WTC11 (cell line): ENCODE measurements at regions not wholly inside any gene's neighbourhood (a gene's known extent, or its start where the extent isn't known, plus 50 kb on each side); places are given as distances from the start of the nearest gene placed in this dataset.

ENCODE experiments used
- ATAC-seq: fragments of 200-7000 bp; cut with Tn5 transposase; 2 replicates; pipeline ENCODE4 v1.10.0; 2021; ENCODE audit warnings: mild to moderate bottlenecking, moderate library complexity
- CTCF ChIA-PET: fragments of 300-600 bp; sonication (Branson Sonifier 250); formaldehyde crosslinking; loops from one replicate; lab custom pipeline; 2021; ENCODE audit warnings: antibody characterized with exemption; lab: Charles Lee
- POLR2A ChIA-PET: fragments of 350-600 bp; sonication (Branson Sonifier 250); formaldehyde crosslinking; loops from one replicate; lab custom pipeline; 2021; ENCODE audit warnings: antibody characterized with exemption; lab: Charles Lee
- DNase-seq: peaks from one replicate; pipeline ENCODE4 v3.0.0; 2021; ENCODE audit warnings: low spot score
- H3K27ac Mint-ChIP-seq: 2 replicates; pipeline ENCODE4 v1.8.0; 2021; ENCODE audit warnings: mixed read lengths
- H3K27me3 Mint-ChIP-seq: 2 replicates; pipeline ENCODE4 v1.8.0; 2021; ENCODE audit warnings: low read depth, mild to moderate bottlenecking, moderate library complexity, mixed read lengths
- H3K36me3 Mint-ChIP-seq: 2 replicates; pipeline ENCODE4 v1.8.0; 2021; ENCODE audit warnings: mixed read lengths
- H3K4me1 Mint-ChIP-seq: 2 replicates; pipeline ENCODE4 v1.8.0; 2022; ENCODE audit warnings: mixed read lengths
- H3K4me3 Mint-ChIP-seq: 2 replicates; pipeline ENCODE4 v1.8.0; 2021; ENCODE audit warnings: mild to moderate bottlenecking, moderate library complexity, mixed read lengths
- H3K9me3 Mint-ChIP-seq: 2 replicates; pipeline ENCODE4 v1.8.0; 2021; ENCODE audit warnings: mixed read lengths
- ATF1 ChIP-seq: sonication (generic); formaldehyde crosslinking; IDR thresholded peaks from 2 replicates; pipeline ENCODE4 v1.8.1; 2023; ENCODE audit warnings: mild to moderate bottlenecking, moderate library complexity, missing genetic modification reagents
- ATF6 ChIP-seq: sonication (generic); formaldehyde crosslinking; IDR thresholded peaks from 2 replicates; pipeline ENCODE4 v1.8.1; 2023; ENCODE audit warnings: mild to moderate bottlenecking, missing genetic modification reagents
- CREM ChIP-seq: sonication (generic); formaldehyde crosslinking; IDR thresholded peaks from 2 replicates; pipeline ENCODE4 v1.8.1; 2022; ENCODE audit warnings: mild to moderate bottlenecking, missing genetic modification reagents, moderate library complexity
- E2F4 ChIP-seq: sonication (generic); formaldehyde crosslinking; IDR thresholded peaks from 2 replicates; pipeline ENCODE4 v1.8.1; 2022; ENCODE audit warnings: low read depth, mild to moderate bottlenecking, moderate library complexity, missing genetic modification reagents, borderline replicate concordance
- ELF4 ChIP-seq: sonication (generic); formaldehyde crosslinking; IDR thresholded peaks from 2 replicates; pipeline ENCODE4 v1.8.1; 2022; ENCODE audit warnings: low read depth, mild to moderate bottlenecking, moderate library complexity, missing genetic modification reagents
- FOXK1 ChIP-seq: sonication (generic); formaldehyde crosslinking; IDR thresholded peaks from 2 replicates; pipeline ENCODE4 v1.8.0; 2022; ENCODE audit warnings: mild to moderate bottlenecking, moderate library complexity, missing genetic modification reagents
- FOXP4 ChIP-seq: sonication (generic); formaldehyde crosslinking; IDR thresholded peaks from 2 replicates; pipeline ENCODE4 v1.8.0; 2022; ENCODE audit warnings: mild to moderate bottlenecking, missing genetic modification reagents
- HMGXB4 ChIP-seq: sonication (generic); formaldehyde crosslinking; IDR thresholded peaks from 2 replicates; pipeline ENCODE4 v1.8.1; 2023; ENCODE audit warnings: mild to moderate bottlenecking, moderate library complexity, missing genetic modification reagents
- JAZF1 ChIP-seq: fragments of 250-450 bp; sonication (Bioruptor Pico); IDR thresholded peaks from 2 replicates; pipeline ENCODE4 v1.9.0; 2021; ENCODE audit warnings: moderate library complexity, mild to moderate bottlenecking, inconsistent platforms
- JUN ChIP-seq: sonication (generic); formaldehyde crosslinking; IDR thresholded peaks from 2 replicates; pipeline ENCODE4 v1.8.0; 2023; ENCODE audit warnings: mild to moderate bottlenecking, missing genetic modification reagents
- MLX ChIP-seq: sonication (generic); formaldehyde crosslinking; IDR thresholded peaks from 2 replicates; pipeline ENCODE4 v1.8.1; 2023; ENCODE audit warnings: mild to moderate bottlenecking, missing genetic modification reagents, moderate library complexity
- MYBL2 ChIP-seq: sonication (generic); formaldehyde crosslinking; IDR thresholded peaks from 2 replicates; pipeline ENCODE4 v1.8.1; 2023; ENCODE audit warnings: mild to moderate bottlenecking, moderate library complexity, missing genetic modification reagents
- NR2C2 ChIP-seq: sonication (generic); formaldehyde crosslinking; IDR thresholded peaks from 2 replicates; pipeline ENCODE4 v1.8.0; 2022; ENCODE audit warnings: mild to moderate bottlenecking, missing genetic modification reagents
- RELA ChIP-seq: sonication (generic); formaldehyde crosslinking; IDR thresholded peaks from 2 replicates; pipeline ENCODE4 v1.8.1; 2022; ENCODE audit warnings: missing genetic modification reagents, mild to moderate bottlenecking, borderline replicate concordance
- RORB ChIP-seq: fragments of 250-450 bp; sonication (Bioruptor Pico); IDR thresholded peaks from 2 replicates; pipeline ENCODE4 v1.9.0; 2021; ENCODE audit warnings: mild to moderate bottlenecking
- SP1 ChIP-seq: sonication (generic); formaldehyde crosslinking; conservative IDR thresholded peaks from 2 replicates; pipeline ENCODE4 v1.8.1; 2022; ENCODE audit warnings: missing genetic modification reagents
- USF2 ChIP-seq: sonication (generic); formaldehyde crosslinking; IDR thresholded peaks from 2 replicates; pipeline ENCODE4 v1.8.1; 2023; ENCODE audit warnings: mild to moderate bottlenecking, missing genetic modification reagents, moderate library complexity
- ZBTB21 ChIP-seq: sonication (generic); formaldehyde crosslinking; IDR thresholded peaks from 2 replicates; pipeline ENCODE4 v1.8.1; 2023; ENCODE audit warnings: mild to moderate bottlenecking, missing genetic modification reagents, borderline replicate concordance
- ZBTB43 ChIP-seq: sonication (generic); formaldehyde crosslinking; IDR thresholded peaks from 2 replicates; pipeline ENCODE4 v1.8.1; 2023; ENCODE audit warnings: mild to moderate bottlenecking, missing genetic modification reagents
- ZNF232 ChIP-seq: sonication (generic); formaldehyde crosslinking; IDR thresholded peaks from 2 replicates; pipeline ENCODE4 v1.8.0; 2022; ENCODE audit warnings: mild to moderate bottlenecking, missing genetic modification reagents
- ZNF263 ChIP-seq: sonication (generic); formaldehyde crosslinking; IDR thresholded peaks from 2 replicates; pipeline ENCODE4 v1.8.1; 2022; ENCODE audit warnings: low read depth, mild to moderate bottlenecking, moderate library complexity, missing genetic modification reagents
- ZSCAN18 ChIP-seq: fragments of 250-450 bp; sonication (Bioruptor Pico); IDR thresholded peaks from 2 replicates; pipeline ENCODE4 v2.1.2; 2022; ENCODE audit warnings: mild to moderate bottlenecking, moderate library complexity

GRCh38 chr13:76338003-76338402 is 548.2 kb downstream of the KCTD12 start (continued):
- TF ChIP-seq NR2C2 (CRISPR knock-in tag) (no peak), USF2 (CRISPR knock-in tag) (no peak), ATF6 (CRISPR knock-in tag) (no peak), ATF1 (CRISPR knock-in tag) (no peak), HMGXB4 (no peak), ZBTB43 (CRISPR knock-in tag) (no peak), CREM (CRISPR knock-in tag) (no peak), MYBL2 (no peak)

- H3K27me3 Mint-ChIP-seq: peaks cover 85% of the 10 kb centered on the region
- H3K27ac Mint-ChIP-seq: no peak overlapping the region
- ATAC-seq: peak; percentile 69
- no peak for TF ChIP-seq FOXP4 (CRISPR knock-in tag)
- no peak for TF ChIP-seq ZNF263 (CRISPR knock-in tag)
- TF ChIP-seq JAZF1: no peak
- no peak for TF ChIP-seq MLX (CRISPR knock-in tag)
- TF ChIP-seq NR2C2 (CRISPR knock-in tag): no peak
- TF ChIP-seq ZBTB21: no peak
- TF ChIP-seq ZNF232 (CRISPR knock-in tag): no peak
- no peak for TF ChIP-seq RELA (CRISPR knock-in tag)
- no peak for TF ChIP-seq RORB (CRISPR knock-in tag)
- TF ChIP-seq SP1 (CRISPR knock-in tag): no peak
- no peak for TF ChIP-seq ZSCAN18 (CRISPR knock-in tag)
- no peak for TF ChIP-seq E2F4 (CRISPR knock-in tag)
- TF ChIP-seq FOXK1 (CRISPR knock-in tag): no peak
- no peak for TF ChIP-seq ATF1 (CRISPR knock-in tag)
- no peak for TF ChIP-seq JUN (CRISPR knock-in tag)
- TF ChIP-seq ELF4 (CRISPR knock-in tag): no peak
- TF ChIP-seq, all 79 proteins: peak for 0
- ChIA-PET CTCF (no interaction called here), POLR2A (no interaction called here)
- no peak for DNase-seq
- Mint-ChIP-seq H3K9me3 (peaks cover 4% of the 10 kb centered on the region), H3K36me3 (peaks cover 4% of the 10 kb centered on the region), H3K4me3 (no peak overlapping the region), H3K4me1 (no peaks in the 10 kb centered on the region)
Observed at GRCh38 chr13:76336889-76337844, 549.0 kb downstream of the KCTD12 start.
